ENCODE measurements at regions not wholly inside any gene's neighbourhood (a gene's known extent, or its start where the extent isn't known, plus 50 kb on each side); places are given as distances from the start of the nearest gene placed in this dataset.
"Not testable (repeated sequence)": the region's sequence is repeated elsewhere in the genome, so short reads cannot be mapped to it uniquely, and the experiment has no call there.

GRCh38 chr7:27427416-27427815 lies 184.8 kb downstream of the EVX1 start:
- Histone ChIP-seq H3K4me3 (ENCODE audit: low read length in 2 of 2) (no peak overlapping the region), H3K9me3 (ENCODE audit: control insufficient read depth in 2 of 2, low read length in 2 of 2) (no peaks in the 10 kb centered on the region), H3K36me3 (ENCODE audit: control insufficient read depth in 2 of 2, insufficient read depth in 2 of 2, low read length in 2 of 2) (no peaks in the 10 kb centered on the region), H3K4me1 (ENCODE audit: control insufficient read depth in 2 of 2, insufficient read depth in 2 of 2, low read length in 2 of 2) (peaks cover 19 to 21% of the 10 kb centered on the region in 2 donors), H3K9ac (ENCODE audit: low read depth in 1 of 2, low read length in 2 of 2) (no peak overlapping the region), H3K27me3 (ENCODE audit: control insufficient read depth in 2 of 2, insufficient read depth in 2 of 2, low read length in 2 of 2) (no peaks in the 10 kb centered on the region), H3K27ac (ENCODE audit: low read depth in 2 of 2, low read length in 2 of 2) (no peak overlapping the region)

- Histone ChIP-seq H3K9me3 (ENCODE audit: control insufficient read depth in 2 of 2, low read length in 2 of 2) (no peaks in the 10 kb centered on the region), H3K36me3 (ENCODE audit: control insufficient read depth in 2 of 2, insufficient read depth in 2 of 2, low read length in 2 of 2) (no peaks in the 10 kb centered on the region), H3K4me3 (ENCODE audit: low read length in 2 of 2) (no peak overlapping the region), H3K27me3 (ENCODE audit: control insufficient read depth in 2 of 2, insufficient read depth in 2 of 2, low read length in 2 of 2) (no peaks in the 10 kb centered on the region), H3K27ac (ENCODE audit: low read depth in 2 of 2, low read length in 2 of 2) (no peak overlapping the region), H3K4me1 (ENCODE audit: control insufficient read depth in 2 of 2, insufficient read depth in 2 of 2, low read length in 2 of 2) (peaks cover 2% of the 10 kb centered on the region in 2 donors), H3K9ac (ENCODE audit: low read depth in 1 of 2, low read length in 2 of 2) (no peak overlapping the region)
Measured at GRCh38 chr7:27430105-27430504, 187.5 kb downstream of the EVX1 start.

- H3K4me1 ChIP-seq (ENCODE audit: control insufficient read depth in 2 of 2, insufficient read depth in 2 of 2, low read length in 2 of 2): peaks cover 0 to 2% of the 10 kb centered on the region in 2 donors
- H3K27ac ChIP-seq (ENCODE audit: low read depth in 2 of 2, low read length in 2 of 2): no peak overlapping the region
- no peaks in the 10 kb centered on the region for H3K36me3 ChIP-seq (ENCODE audit: control insufficient read depth in 2 of 2, insufficient read depth in 2 of 2, low read length in 2 of 2)
- H3K9ac ChIP-seq (ENCODE audit: low read depth in 1 of 2, low read length in 2 of 2): no peak overlapping the region
- no peaks in the 10 kb centered on the region for H3K27me3 ChIP-seq (ENCODE audit: control insufficient read depth in 2 of 2, insufficient read depth in 2 of 2, low read length in 2 of 2)
- no peaks in the 10 kb centered on the region for H3K9me3 ChIP-seq (ENCODE audit: control insufficient read depth in 2 of 2, low read length in 2 of 2)
- H3K4me3 ChIP-seq (ENCODE audit: low read length in 2 of 2): no peak overlapping the region
Measured at GRCh38 chr7:27431465-27431864, 188.9 kb downstream of the EVX1 start.

- H3K27me3 ChIP-seq (ENCODE audit: control insufficient read depth in 2 of 2, insufficient read depth in 2 of 2, low read length in 2 of 2): no peaks in the 10 kb centered on the region
- H3K4me1 ChIP-seq (ENCODE audit: control insufficient read depth in 2 of 2, insufficient read depth in 2 of 2, low read length in 2 of 2): peaks cover 0 to 2% of the 10 kb centered on the region in 2 donors
- no peak overlapping the region for H3K9ac ChIP-seq (ENCODE audit: low read depth in 1 of 2, low read length in 2 of 2)
- H3K36me3 ChIP-seq (ENCODE audit: control insufficient read depth in 2 of 2, insufficient read depth in 2 of 2, low read length in 2 of 2): no peaks in the 10 kb centered on the region
- no peaks in the 10 kb centered on the region for H3K9me3 ChIP-seq (ENCODE audit: control insufficient read depth in 2 of 2, low read length in 2 of 2)
- H3K27ac ChIP-seq (ENCODE audit: low read depth in 2 of 2, low read length in 2 of 2): no peak overlapping the region
- H3K4me3 ChIP-seq (ENCODE audit: low read length in 2 of 2): no peak overlapping the region
Measured at GRCh38 chr7:27433581-27433980, 191.0 kb downstream of the EVX1 start.

GRCh38 chr7:27434756-27435400 lies 192.3 kb downstream of the EVX1 start:
- H3K4me3 ChIP-seq (ENCODE audit: low read length in 2 of 2): no peak overlapping the region

GRCh38 chr7:27435461-27435860 lies 192.9 kb downstream of the EVX1 start:
- Histone ChIP-seq H3K27ac (ENCODE audit: low read depth in 2 of 2, low read length in 2 of 2) (peak overlapping the region in 1 of 2 donors; percentile 23), H3K9ac (ENCODE audit: low read depth in 1 of 2, low read length in 2 of 2) (no peak overlapping the region), H3K27me3 (ENCODE audit: control insufficient read depth in 2 of 2, insufficient read depth in 2 of 2, low read length in 2 of 2) (no peaks in the 10 kb centered on the region), H3K4me3 (ENCODE audit: low read length in 2 of 2) (no peak overlapping the region), H3K9me3 (ENCODE audit: control insufficient read depth in 2 of 2, low read length in 2 of 2) (no peaks in the 10 kb centered on the region), H3K4me1 (ENCODE audit: control insufficient read depth in 2 of 2, insufficient read depth in 2 of 2, low read length in 2 of 2) (peaks cover 0 to 2% of the 10 kb centered on the region in 2 donors), H3K36me3 (ENCODE audit: control insufficient read depth in 2 of 2, insufficient read depth in 2 of 2, low read length in 2 of 2) (no peaks in the 10 kb centered on the region)

More at GRCh38 chr7:27434756-27435400, 192.3 kb downstream of the EVX1 start:
- H3K36me3 ChIP-seq (ENCODE audit: control insufficient read depth in 2 of 2, insufficient read depth in 2 of 2, low read length in 2 of 2): no peaks in the 10 kb centered on the region
- H3K9ac ChIP-seq (ENCODE audit: low read depth in 1 of 2, low read length in 2 of 2): no peak overlapping the region
- no peaks in the 10 kb centered on the region for H3K9me3 ChIP-seq (ENCODE audit: control insufficient read depth in 2 of 2, low read length in 2 of 2)
- H3K27ac ChIP-seq (ENCODE audit: low read depth in 2 of 2, low read length in 2 of 2): peak overlapping the region in 1 of 2 donors; percentile 23
- H3K4me1 ChIP-seq (ENCODE audit: control insufficient read depth in 2 of 2, insufficient read depth in 2 of 2, low read length in 2 of 2): peaks cover 0 to 2% of the 10 kb centered on the region in 2 donors
- H3K27me3 ChIP-seq (ENCODE audit: control insufficient read depth in 2 of 2, insufficient read depth in 2 of 2, low read length in 2 of 2): no peaks in the 10 kb centered on the region

- Histone ChIP-seq H3K27me3 (ENCODE audit: control insufficient read depth in 2 of 2, insufficient read depth in 2 of 2, low read length in 2 of 2) (no peaks in the 10 kb centered on the region), H3K27ac (ENCODE audit: low read depth in 2 of 2, low read length in 2 of 2) (no peak overlapping the region), H3K4me1 (ENCODE audit: control insufficient read depth in 2 of 2, insufficient read depth in 2 of 2, low read length in 2 of 2) (peaks cover 0 to 2% of the 10 kb centered on the region in 2 donors), H3K36me3 (ENCODE audit: control insufficient read depth in 2 of 2, insufficient read depth in 2 of 2, low read length in 2 of 2) (no peaks in the 10 kb centered on the region), H3K9ac (ENCODE audit: low read depth in 1 of 2, low read length in 2 of 2) (no peak overlapping the region), H3K9me3 (ENCODE audit: control insufficient read depth in 2 of 2, low read length in 2 of 2) (no peaks in the 10 kb centered on the region), H3K4me3 (ENCODE audit: low read length in 2 of 2) (no peak overlapping the region)
Measured at GRCh38 chr7:27438881-27439589, 196.4 kb downstream of the EVX1 start.

GRCh38 chr7:27442455-27442854 lies 199.9 kb downstream of the EVX1 start:
- no peaks in the 10 kb centered on the region for H3K27me3 ChIP-seq (ENCODE audit: control insufficient read depth in 2 of 2, insufficient read depth in 2 of 2, low read length in 2 of 2)
- H3K9me3 ChIP-seq (ENCODE audit: control insufficient read depth in 2 of 2, low read length in 2 of 2): no peaks in the 10 kb centered on the region
- H3K9ac ChIP-seq (ENCODE audit: low read depth in 1 of 2, low read length in 2 of 2): no peak overlapping the region
- H3K4me1 ChIP-seq (ENCODE audit: control insufficient read depth in 2 of 2, insufficient read depth in 2 of 2, low read length in 2 of 2): no peaks in the 10 kb centered on the region
- H3K4me3 ChIP-seq (ENCODE audit: low read length in 2 of 2): no peak overlapping the region
- H3K27ac ChIP-seq (ENCODE audit: low read depth in 2 of 2, low read length in 2 of 2): no peak overlapping the region
- H3K36me3 ChIP-seq (ENCODE audit: control insufficient read depth in 2 of 2, insufficient read depth in 2 of 2, low read length in 2 of 2): no peaks in the 10 kb centered on the region

- not testable (repeated sequence) for H3K9ac ChIP-seq (ENCODE audit: low read depth in 1 of 2, low read length in 2 of 2); H3K36me3 ChIP-seq (ENCODE audit: control insufficient read depth in 2 of 2, insufficient read depth in 2 of 2, low read length in 2 of 2); H3K4me3 ChIP-seq (ENCODE audit: low read length in 2 of 2); H3K9me3 ChIP-seq (ENCODE audit: control insufficient read depth in 2 of 2, low read length in 2 of 2); H3K4me1 ChIP-seq (ENCODE audit: control insufficient read depth in 2 of 2, insufficient read depth in 2 of 2, low read length in 2 of 2); H3K27me3 ChIP-seq (ENCODE audit: control insufficient read depth in 2 of 2, insufficient read depth in 2 of 2, low read length in 2 of 2); H3K27ac ChIP-seq (ENCODE audit: low read depth in 2 of 2, low read length in 2 of 2)
Measured at GRCh38 chr7:27449046-27449445, 206.4 kb downstream of the EVX1 start.

GRCh38 chr7:27453702-27454405 lies 208.8 kb downstream of the HIBADH start:
- Histone ChIP-seq H3K9me3 (ENCODE audit: control insufficient read depth in 2 of 2, low read length in 2 of 2) (no peaks in the 10 kb centered on the region), H3K4me3 (ENCODE audit: low read length in 2 of 2) (no peak overlapping the region), H3K4me1 (ENCODE audit: control insufficient read depth in 2 of 2, insufficient read depth in 2 of 2, low read length in 2 of 2) (no peaks in the 10 kb centered on the region), H3K36me3 (ENCODE audit: control insufficient read depth in 2 of 2, insufficient read depth in 2 of 2, low read length in 2 of 2) (no peaks in the 10 kb centered on the region), H3K9ac (ENCODE audit: low read depth in 1 of 2, low read length in 2 of 2) (no peak overlapping the region), H3K27me3 (ENCODE audit: control insufficient read depth in 2 of 2, insufficient read depth in 2 of 2, low read length in 2 of 2) (no peaks in the 10 kb centered on the region), H3K27ac (ENCODE audit: low read depth in 2 of 2, low read length in 2 of 2) (no peak overlapping the region)
